ENCODE measurements at regions not wholly inside any gene's neighbourhood (a gene's known extent, or its start where the extent isn't known, plus 50 kb on each side); places are given as distances from the start of the nearest gene placed in this dataset.

DNA sequence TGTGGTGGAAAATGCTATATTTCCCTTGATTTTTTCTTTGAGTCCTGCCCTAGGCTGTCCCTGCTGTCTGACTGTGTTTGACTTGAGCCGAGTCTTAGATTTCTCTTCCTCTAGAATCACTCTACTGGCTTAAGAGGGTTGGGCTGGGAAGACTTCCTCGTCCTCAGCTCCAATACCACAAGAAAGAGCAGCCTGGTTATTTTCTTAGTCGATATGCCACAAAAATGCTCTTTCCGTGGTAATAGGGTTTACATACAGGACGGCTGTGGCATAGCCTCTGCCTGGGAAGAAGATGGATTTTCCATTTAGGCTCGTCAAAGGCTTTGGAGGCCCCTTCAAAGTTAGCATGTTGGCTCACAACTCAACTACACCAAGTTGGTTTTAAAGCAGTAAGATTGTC, 212.0 kb upstream of the IGFBP3 start:
- Histone ChIP-seq H3K36me3 (ENCODE audit: insufficient read depth, low read length) (no peaks in the 10 kb centered on the region), H3K79me2 (ENCODE audit: insufficient read depth, low read length) (no peaks in the 10 kb centered on the region), H2AFZ (ENCODE audit: low read length) (no peak overlapping the region), H3K4me2 (ENCODE audit: low read depth, low read length, poor library complexity, severe bottlenecking) (no peak overlapping the region), H3K9me3 (ENCODE audit: insufficient read depth, low read depth, low read length) (no peaks in the 10 kb centered on the region), H3K4me3 (ENCODE audit: low read length, poor library complexity, severe bottlenecking) (no peak overlapping the region), H4K20me1 (ENCODE audit: insufficient read depth, low read length, poor library complexity, severe bottlenecking) (no peaks in the 10 kb centered on the region), H3K27me3 (ENCODE audit: insufficient read depth, low read length, poor library complexity, severe bottlenecking) (no peaks in the 10 kb centered on the region), H3K4me1 (ENCODE audit: insufficient read depth, low read length, poor library complexity, severe bottlenecking) (no peaks in the 10 kb centered on the region), H3K9me2 (replicated peaks; ENCODE audit: low read depth, low read length) (no peaks in the 10 kb centered on the region), H3F3A (ENCODE audit: low read depth) (no peaks in the 10 kb centered on the region), H3K9ac (ENCODE audit: low read depth, low read length, poor library complexity, severe bottlenecking) (no peak overlapping the region)
- TF ChIP-seq, protein P1, sequence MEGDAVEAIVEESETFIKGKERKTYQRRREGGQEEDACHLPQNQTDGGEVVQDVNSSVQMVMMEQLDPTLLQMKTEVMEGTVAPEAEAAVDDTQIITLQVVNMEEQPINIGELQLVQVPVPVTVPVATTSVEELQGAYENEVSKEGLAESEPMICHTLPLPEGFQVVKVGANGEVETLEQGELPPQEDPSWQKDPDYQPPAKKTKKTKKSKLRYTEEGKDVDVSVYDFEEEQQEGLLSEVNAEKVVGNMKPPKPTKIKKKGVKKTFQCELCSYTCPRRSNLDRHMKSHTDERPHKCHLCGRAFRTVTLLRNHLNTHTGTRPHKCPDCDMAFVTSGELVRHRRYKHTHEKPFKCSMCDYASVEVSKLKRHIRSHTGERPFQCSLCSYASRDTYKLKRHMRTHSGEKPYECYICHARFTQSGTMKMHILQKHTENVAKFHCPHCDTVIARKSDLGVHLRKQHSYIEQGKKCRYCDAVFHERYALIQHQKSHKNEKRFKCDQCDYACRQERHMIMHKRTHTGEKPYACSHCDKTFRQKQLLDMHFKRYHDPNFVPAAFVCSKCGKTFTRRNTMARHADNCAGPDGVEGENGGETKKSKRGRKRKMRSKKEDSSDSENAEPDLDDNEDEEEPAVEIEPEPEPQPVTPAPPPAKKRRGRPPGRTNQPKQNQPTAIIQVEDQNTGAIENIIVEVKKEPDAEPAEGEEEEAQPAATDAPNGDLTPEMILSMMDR (conservative IDR thresholded peaks at IDR 0.05; ENCODE audit: low read length) = no peak
- TF ChIP-seq EZH2phosphoT487 (IDR thresholded peaks at IDR 0.05; ENCODE audit: borderline replicate concordance) = no peak

DNA sequence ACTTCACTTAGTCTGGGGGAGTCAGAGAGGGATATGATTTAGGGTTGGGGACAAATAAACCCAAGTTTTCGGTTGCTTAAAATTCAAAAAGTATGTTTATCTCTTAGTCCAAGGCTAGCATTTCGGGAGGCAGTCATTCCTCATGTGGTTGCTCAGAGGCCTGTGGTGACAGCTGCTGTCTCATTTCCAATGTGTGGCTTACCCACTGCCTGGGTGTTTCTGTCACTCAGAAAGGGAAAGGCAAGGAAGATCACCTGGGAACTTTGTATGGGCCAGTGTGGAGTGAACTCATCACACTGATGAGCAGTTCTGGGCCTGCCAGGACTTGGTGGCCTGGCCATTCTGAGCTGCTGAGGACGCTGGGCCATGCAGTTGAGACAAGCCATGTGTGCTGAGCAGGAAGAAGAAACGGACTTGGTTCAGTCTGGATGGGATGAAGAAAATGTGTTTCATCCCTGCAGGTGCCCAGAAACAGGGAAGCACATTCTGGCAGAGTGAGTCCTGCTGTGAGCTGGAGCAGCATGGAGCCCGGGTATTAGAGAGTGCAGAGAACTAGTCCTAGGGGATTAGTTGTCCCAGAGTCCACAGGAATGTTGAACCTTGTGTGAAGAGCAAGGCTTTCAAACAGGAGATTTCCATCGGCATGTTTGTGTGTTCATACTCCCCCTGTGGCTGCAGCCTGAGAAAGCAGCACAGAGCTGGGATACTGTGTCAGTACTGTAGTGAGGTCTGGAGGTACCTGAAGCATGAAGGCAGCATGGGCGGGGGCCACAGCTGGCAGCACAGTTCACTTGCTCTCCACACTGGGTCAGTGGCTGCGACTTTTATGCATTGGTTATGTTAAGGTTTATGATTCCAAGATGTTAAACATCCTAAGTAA, 211.1 kb upstream of the IGFBP3 start:
- Histone ChIP-seq H3K4me2 (ENCODE audit: low read depth, low read length, poor library complexity, severe bottlenecking) (no peak overlapping the region), H2AFZ (ENCODE audit: low read length) (no peak overlapping the region)
- no peak for TF ChIP-seq EZH2phosphoT487 (IDR thresholded peaks at IDR 0.05; ENCODE audit: borderline replicate concordance)

DNA sequence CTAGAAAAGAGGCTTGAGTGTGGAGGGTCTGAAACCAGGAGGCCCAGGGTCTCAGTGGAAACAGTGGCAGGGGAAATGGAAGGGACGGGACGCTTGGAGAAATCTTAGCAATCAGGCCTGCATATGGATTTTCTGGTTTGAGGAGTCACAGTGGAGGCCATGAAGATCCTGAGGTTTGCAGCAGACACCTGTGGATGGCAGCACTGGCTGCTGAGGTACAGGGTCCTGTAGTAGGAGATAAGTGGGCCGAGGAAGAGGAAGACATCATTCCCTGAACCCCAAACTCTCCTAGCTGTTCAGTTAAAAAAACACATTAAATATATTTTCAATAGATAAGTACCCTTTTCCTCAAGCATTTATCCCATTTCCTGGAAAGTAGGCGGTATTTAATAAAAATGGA, 208.8 kb upstream of the IGFBP3 start:
- no peaks in the 10 kb centered on the region for H3K36me3 ChIP-seq (ENCODE audit: insufficient read depth, low read length)

More for the DNA sequence above, 211.1 kb upstream of the IGFBP3 start:
- no peaks in the 10 kb centered on the region for H3F3A ChIP-seq (ENCODE audit: low read depth)
- H3K9ac ChIP-seq (ENCODE audit: low read depth, low read length, poor library complexity, severe bottlenecking) = no peak overlapping the region
- no peaks in the 10 kb centered on the region for H3K27me3 ChIP-seq (ENCODE audit: insufficient read depth, low read length, poor library complexity, severe bottlenecking)
- no peaks in the 10 kb centered on the region for H4K20me1 ChIP-seq (ENCODE audit: insufficient read depth, low read length, poor library complexity, severe bottlenecking)
- no peak overlapping the region for H3K4me3 ChIP-seq (ENCODE audit: low read length, poor library complexity, severe bottlenecking)
- H3K9me3 ChIP-seq (ENCODE audit: insufficient read depth, low read depth, low read length) = no peaks in the 10 kb centered on the region
- H3K36me3 ChIP-seq (ENCODE audit: insufficient read depth, low read length) = no peaks in the 10 kb centered on the region
- H3K9me2 ChIP-seq (replicated peaks; ENCODE audit: low read depth, low read length) = no peaks in the 10 kb centered on the region
- H3K79me2 ChIP-seq (ENCODE audit: insufficient read depth, low read length) = no peaks in the 10 kb centered on the region
- no peaks in the 10 kb centered on the region for H3K4me1 ChIP-seq (ENCODE audit: insufficient read depth, low read length, poor library complexity, severe bottlenecking)

More for the DNA sequence above, 208.8 kb upstream of the IGFBP3 start:
- Histone ChIP-seq H2AFZ (ENCODE audit: low read length) (no peak overlapping the region), H3K4me2 (ENCODE audit: low read depth, low read length, poor library complexity, severe bottlenecking) (no peak overlapping the region), H3K9me2 (replicated peaks; ENCODE audit: low read depth, low read length) (no peaks in the 10 kb centered on the region), H3K79me2 (ENCODE audit: insufficient read depth, low read length) (no peaks in the 10 kb centered on the region), H3K9me3 (ENCODE audit: insufficient read depth, low read depth, low read length) (no peaks in the 10 kb centered on the region), H3K4me1 (ENCODE audit: insufficient read depth, low read length, poor library complexity, severe bottlenecking) (no peaks in the 10 kb centered on the region), H3K4me3 (ENCODE audit: low read length, poor library complexity, severe bottlenecking) (no peak overlapping the region), H4K20me1 (ENCODE audit: insufficient read depth, low read length, poor library complexity, severe bottlenecking) (no peaks in the 10 kb centered on the region), H3F3A (ENCODE audit: low read depth) (no peaks in the 10 kb centered on the region), H3K9ac (ENCODE audit: low read depth, low read length, poor library complexity, severe bottlenecking) (no peak overlapping the region), H3K27me3 (ENCODE audit: insufficient read depth, low read length, poor library complexity, severe bottlenecking) (no peaks in the 10 kb centered on the region)
- TF ChIP-seq, protein P1 (conservative IDR thresholded peaks at IDR 0.05; ENCODE audit: low read length) = no peak; the same call in 1 of the 2 replicates
- no peak for TF ChIP-seq EZH2phosphoT487 (IDR thresholded peaks at IDR 0.05; ENCODE audit: borderline replicate concordance)
